Pancreas (tissue), 10 donors: ENCODE measurements at regions not wholly inside any gene's neighbourhood (a gene's known extent, or its start where the extent isn't known, plus 50 kb on each side); places are given as distances from the start of the nearest gene placed in this dataset.

Experiments used
- ATAC-seq, 4 donors: fragments of 200-7000 bp; cut with Tn5 transposase; one replicate each; pipeline versions ENCODE4 v1.8.0 to v1.9.1; 2020; ENCODE audit warnings: mild to moderate bottlenecking in 4 of 4, moderate library complexity in 4 of 4
- DNase-seq, 6 donors: peaks; one replicate each; pipeline ENCODE4 v3.0.0-alpha.2; 2020
- FAIRE-seq: peaks from 2 replicates; lab custom pipeline; 2012; peaks lifted over from hg19 to GRCh38; lab: Jason Lieb, UNC
- H3K27ac ChIP-seq, 4 donors: fragments of 200-600 bp; sonication (generic); 1 replicate in 3 of 4; 2 replicates in 1 of 4; pipeline versions ENCODE4 v1.5.0 to v1.8.0; 2020
- H3K27me3 ChIP-seq, 4 donors: fragments of 200-600 bp; one replicate each; pipeline ENCODE4 v1.8.0; 2021
- H3K36me3 ChIP-seq, 3 donors: fragments of 200-600 bp; sonication (generic) in 1 of 3; one replicate each; pipeline versions ENCODE4 v1.5.0 to v1.8.0; 2020 to 2021
- H3K4me1 ChIP-seq, 3 donors: fragments of 200-600 bp; one replicate each; pipeline ENCODE4 v1.8.0; 2021
- H3K4me3 ChIP-seq, 4 donors: fragments of 200-600 bp; sonication (generic) in 2 of 4; one replicate each; pipeline versions ENCODE4 v1.5.0 to v1.8.0; 2020 to 2021
- H3K9me3 ChIP-seq, 4 donors: fragments of 200-600 bp; one replicate each; pipeline ENCODE4 v1.8.0; 2021
- CTCF ChIP-seq, 4 donors: fragments of 200-600 bp; sonication (generic) in 3 of 4; IDR thresholded peaks; one replicate each; pipeline versions ENCODE4 v1.5.0 to v1.8.0; 2021; ENCODE audit warnings: antibody characterized with exemption in 4 of 4
- WGBS, 2 donors: extraction: QIAGEN DNeasy Blood & Tissue Kit; methylation state at CpG; one replicate each; pipeline ENCODE4 v1.1.7; 2013; 5-methylcytosine and 5-hydroxymethylcytosine counted together
- intact Hi-C, 3 donors: fragments of 100-400 bp; cut with DNase I; formaldehyde crosslinking; loops; one replicate each; pipeline versions ENCODE4 v1.11.1 to v1.14.2; 2022
- donor health status: healthy with polysubstance abuse.
- donor health status: DM: no; HTN: no; CAD: no; lungs with moderate emphysema.
- donor health status: DM: no; HTN: no; CAD: no.
- donor health status: control.
- donor health status: control.
- donor health status: Bipolar disorder and iron deficiency.
- donor health status: DM: yes; HTN: yes; CAD: no.
- donor health status: DM: no; HTN: no; CAD: no.
- donor health status: DM: no; HTN: no; CAD: no.
- donor health status: DM: yes; HTN: yes; CAD: no.

GRCh38 chr1:56220021-56220420, 359.3 kb downstream of the PLPP3 start:
- Histone ChIP-seq H3K4me3 (no peak overlapping the region), H3K4me1 (no peaks in the 10 kb centered on the region), H3K27me3 (no peaks in the 10 kb centered on the region), H3K9me3 (no peaks in the 10 kb centered on the region), H3K27ac (no peak overlapping the region), H3K36me3 (no peaks in the 10 kb centered on the region)
- no peak for DNase-seq
- WGBS, 2 donors: 85 to 96% methylated on average over 4 of the region's 4 CpGs
- no peak for FAIRE-seq
- no peak for TF ChIP-seq CTCF (IDR thresholded peaks at IDR 0.05)
- no peak for ATAC-seq
- intact Hi-C loops: no loop called here

- FAIRE-seq: no peak
- no peaks in the 10 kb centered on the region for H3K27me3 ChIP-seq
- no peak for DNase-seq
- H3K4me1 ChIP-seq: no peaks in the 10 kb centered on the region
- H3K27ac ChIP-seq: no peak overlapping the region
- ATAC-seq: no peak
- H3K4me3 ChIP-seq: no peak overlapping the region
- WGBS, 2 donors: 82 to 85% methylated on average over 4 of the region's 4 CpGs
- H3K36me3 ChIP-seq: no peaks in the 10 kb centered on the region
- intact Hi-C loops: no loop called here
- no peaks in the 10 kb centered on the region for H3K9me3 ChIP-seq
- no peak for TF ChIP-seq CTCF (IDR thresholded peaks at IDR 0.05)
These were observed 361.3 kb downstream of the PLPP3 start for GRCh38 chr1:56218023-56218422.

- 79 to 81% methylated on average over 4 of the region's 4 CpGs for WGBS, 2 donors
- no peak for DNase-seq
- no peak overlapping the region for H3K4me3 ChIP-seq
- intact Hi-C loops: no loop called here
- no peaks in the 10 kb centered on the region for H3K9me3 ChIP-seq
- H3K36me3 ChIP-seq: no peaks in the 10 kb centered on the region
- H3K27me3 ChIP-seq: no peaks in the 10 kb centered on the region
- no peak for FAIRE-seq
- H3K4me1 ChIP-seq: no peaks in the 10 kb centered on the region
- TF ChIP-seq CTCF (IDR thresholded peaks at IDR 0.05): no peak
- ATAC-seq: no peak
- no peak overlapping the region for H3K27ac ChIP-seq
These were observed 363.1 kb downstream of the PLPP3 start for GRCh38 chr1:56216218-56216617.

GRCh38 chr1:56215771-56216170, 363.6 kb downstream of the PLPP3 start:
- no peak for ATAC-seq
- no peaks in the 10 kb centered on the region for H3K36me3 ChIP-seq
- H3K4me3 ChIP-seq: no peak overlapping the region
- no peaks in the 10 kb centered on the region for H3K9me3 ChIP-seq
- intact Hi-C loops: no loop called here
- 82 to 86% methylated on average over 4 of the region's 4 CpGs for WGBS, 2 donors
- no peaks in the 10 kb centered on the region for H3K27me3 ChIP-seq
- H3K4me1 ChIP-seq: no peaks in the 10 kb centered on the region
- TF ChIP-seq CTCF (IDR thresholded peaks at IDR 0.05): no peak
- DNase-seq: no peak
- no peak overlapping the region for H3K27ac ChIP-seq
- FAIRE-seq: no peak

- Histone ChIP-seq H3K27me3 (no peaks in the 10 kb centered on the region), H3K4me1 (no peaks in the 10 kb centered on the region), H3K9me3 (no peaks in the 10 kb centered on the region), H3K4me3 (no peak overlapping the region), H3K27ac (no peak overlapping the region), H3K36me3 (no peaks in the 10 kb centered on the region)
- DNase-seq: no peak
- TF ChIP-seq CTCF (IDR thresholded peaks at IDR 0.05): no peak
- intact Hi-C loops: no loop called here
- WGBS, 2 donors: 77 to 91% methylated on average over 3 of the region's 3 CpGs
- no peak for FAIRE-seq
- ATAC-seq: no peak
These were observed 364.3 kb downstream of the PLPP3 start for GRCh38 chr1:56215086-56215485.
